ENCODE measurements at regions not wholly inside any gene's neighbourhood (a gene's known extent, or its start where the extent isn't known, plus 50 kb on each side); places are given as distances from the start of the nearest gene placed in this dataset.
"Not testable (repeated sequence)": the region's sequence is repeated elsewhere in the genome, so short reads cannot be mapped to it uniquely, and the experiment has no call there.

GRCh38 chr15:81710328-81710727, 335.5 kb downstream of the MEX3B start:
- DNase-seq: no peak
- Histone ChIP-seq H3K27me3 (ENCODE audit: insufficient read depth) (no peaks in the 10 kb centered on the region), H3K9me2 (no peaks in the 10 kb centered on the region), H3K9me3 (no peaks in the 10 kb centered on the region), H3K4me2 (no peak overlapping the region), H3K9ac (no peak overlapping the region), H3K4me3 (ENCODE audit: low read depth in 2 of 2, low read length in 1 of 2) (no peak overlapping the region), H3K27ac (ENCODE audit: low read depth in 2 of 2, low read length in 1 of 2) (no peak overlapping the region), H2AFZ (ENCODE audit: low read depth) (no peak overlapping the region), H3K4me1 (ENCODE audit: control insufficient read depth in 1 of 2, insufficient read depth in 2 of 2, low read depth in 1 of 2, low read length in 1 of 2) (no peaks in the 10 kb centered on the region), H3K79me2 (ENCODE audit: insufficient read depth) (no peaks in the 10 kb centered on the region), H4K20me1 (ENCODE audit: insufficient read depth) (no peaks in the 10 kb centered on the region), H3F3A (replicated peaks; ENCODE audit: insufficient read depth) (no peaks in the 10 kb centered on the region), H3K36me3 (replicated peaks in 1 of 2; ENCODE audit: control insufficient read depth in 1 of 2, insufficient read depth in 2 of 2, low read length in 1 of 2) (no peaks in the 10 kb centered on the region)
- CTCF ChIA-PET: no interaction called here
- POLR2A ChIA-PET: no interaction called here
- 82% methylated on average over 8 of the region's 8 CpGs for WGBS (ENCODE audit: low lambda C conversion rate)
- TF ChIP-seq IRF3 (IDR thresholded peaks at IDR 0.05; ENCODE audit: low read depth, low read length) (no peak), FOXM1 (IDR thresholded peaks at IDR 0.05; ENCODE audit: low read depth) (no peak), EZH2phosphoT487 (IDR thresholded peaks at IDR 0.05; ENCODE audit: borderline replicate concordance, low read depth) (no peak), MXI1 (IDR thresholded peaks at IDR 0.05; ENCODE audit: low read depth, low read length) (no peak), EP300 (IDR thresholded peaks at IDR 0.05; ENCODE audit: borderline replicate concordance in 1 of 2, low read depth in 1 of 2, low read length in 1 of 2) (no peak), RXRA (IDR thresholded peaks at IDR 0.05; ENCODE audit: borderline replicate concordance, low read depth) (no peak), FOSL2 (IDR thresholded peaks at IDR 0.05; ENCODE audit: borderline replicate concordance, low read depth) (no peak), SIN3A (IDR thresholded peaks at IDR 0.05; ENCODE audit: borderline replicate concordance, low read depth, low read length) (no peak), RAD21 (IDR thresholded peaks at IDR 0.05; ENCODE audit: low read length) (no peak), ZBTB33 (IDR thresholded peaks at IDR 0.05; ENCODE audit: borderline replicate concordance, low read depth) (no peak), RFX5 (IDR thresholded peaks at IDR 0.05; ENCODE audit: low read length) (no peak), PBX3 (IDR thresholded peaks at IDR 0.05) (no peak), TAF1 (IDR thresholded peaks at IDR 0.05; ENCODE audit: borderline replicate concordance, low read depth, low read length) (no peak), TEAD4 (IDR thresholded peaks at IDR 0.05; ENCODE audit: borderline replicate concordance, insufficient read depth) (no peak), JUND (IDR thresholded peaks at IDR 0.05) (no peak), MEF2A (IDR thresholded peaks at IDR 0.05; ENCODE audit: borderline replicate concordance, low read depth) (no peak), NRF1 (IDR thresholded peaks at IDR 0.05; ENCODE audit: low read depth, low read length) (no peak), YY1 (IDR thresholded peaks at IDR 0.05; ENCODE audit: low read depth) (no peak), RCOR1 (IDR thresholded peaks at IDR 0.05; ENCODE audit: low read length) (no peak)

- H3K9ac ChIP-seq; H4K20me1 ChIP-seq (ENCODE audit: insufficient read depth); H3K79me2 ChIP-seq (ENCODE audit: insufficient read depth); POLR2A ChIA-PET; H3K4me2 ChIP-seq; H2AFZ ChIP-seq (ENCODE audit: low read depth); H3K9me3 ChIP-seq; H3K4me3 ChIP-seq (ENCODE audit: low read depth in 2 of 2, low read length in 1 of 2); H3K36me3 ChIP-seq (replicated peaks in 1 of 2; ENCODE audit: control insufficient read depth in 1 of 2, insufficient read depth in 2 of 2, low read length in 1 of 2); H3F3A ChIP-seq (replicated peaks; ENCODE audit: insufficient read depth); H3K27ac ChIP-seq (ENCODE audit: low read depth in 2 of 2, low read length in 1 of 2); H3K27me3 ChIP-seq (ENCODE audit: insufficient read depth); DNase-seq; H3K4me1 ChIP-seq (ENCODE audit: control insufficient read depth in 1 of 2, insufficient read depth in 2 of 2, low read depth in 1 of 2, low read length in 1 of 2); H3K9me2 ChIP-seq; CTCF ChIA-PET: not testable (repeated sequence)
- WGBS (ENCODE audit: low lambda C conversion rate): 39% methylated on average over 3 of the region's 3 CpGs
Measured at GRCh38 chr15:81706816-81707346, 332.9 kb upstream of the TMC3 start.

DNA sequence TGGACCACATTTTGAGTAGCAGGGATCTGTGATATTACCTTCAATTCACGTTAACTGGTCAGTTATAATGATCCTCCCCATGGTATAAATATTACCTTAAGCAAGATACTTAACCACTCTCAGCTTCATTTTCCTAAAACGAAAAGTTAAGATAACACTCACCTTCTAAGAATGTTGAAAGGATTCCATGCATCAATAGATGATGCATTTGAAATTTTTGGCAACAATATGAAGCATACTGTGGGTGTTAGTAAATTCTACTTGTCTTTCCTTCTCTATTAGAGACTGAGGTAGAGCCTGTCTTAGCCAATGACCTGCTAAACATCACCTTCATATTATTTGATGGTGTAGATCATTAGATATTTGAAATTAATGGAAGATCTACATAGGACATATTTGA, 331.7 kb upstream of the TMC3 start:
- H3K27me3 ChIP-seq (ENCODE audit: insufficient read depth); H3F3A ChIP-seq (replicated peaks; ENCODE audit: insufficient read depth); H3K36me3 ChIP-seq (replicated peaks in 1 of 2; ENCODE audit: control insufficient read depth in 1 of 2, insufficient read depth in 2 of 2, low read length in 1 of 2); H2AFZ ChIP-seq (ENCODE audit: low read depth); H3K9ac ChIP-seq; H4K20me1 ChIP-seq (ENCODE audit: insufficient read depth); H3K4me3 ChIP-seq (ENCODE audit: low read depth in 2 of 2, low read length in 1 of 2); H3K27ac ChIP-seq (ENCODE audit: low read depth in 2 of 2, low read length in 1 of 2); POLR2A ChIA-PET; H3K79me2 ChIP-seq (ENCODE audit: insufficient read depth); H3K4me2 ChIP-seq; DNase-seq; H3K9me3 ChIP-seq; H3K4me1 ChIP-seq (ENCODE audit: control insufficient read depth in 1 of 2, insufficient read depth in 2 of 2, low read depth in 1 of 2, low read length in 1 of 2); H3K9me2 ChIP-seq; CTCF ChIA-PET: not testable (repeated sequence)
- 14% methylated on average over 2 of the region's 2 CpGs for WGBS (ENCODE audit: low lambda C conversion rate)
